ENCODE measurements at regions not wholly inside any gene's neighbourhood (a gene's known extent, or its start where the extent isn't known, plus 50 kb on each side); places are given as distances from the start of the nearest gene placed in this dataset.
"Not testable (repeated sequence)": the region's sequence is repeated elsewhere in the genome, so short reads cannot be mapped to it uniquely, and the experiment has no call there.

DNA sequence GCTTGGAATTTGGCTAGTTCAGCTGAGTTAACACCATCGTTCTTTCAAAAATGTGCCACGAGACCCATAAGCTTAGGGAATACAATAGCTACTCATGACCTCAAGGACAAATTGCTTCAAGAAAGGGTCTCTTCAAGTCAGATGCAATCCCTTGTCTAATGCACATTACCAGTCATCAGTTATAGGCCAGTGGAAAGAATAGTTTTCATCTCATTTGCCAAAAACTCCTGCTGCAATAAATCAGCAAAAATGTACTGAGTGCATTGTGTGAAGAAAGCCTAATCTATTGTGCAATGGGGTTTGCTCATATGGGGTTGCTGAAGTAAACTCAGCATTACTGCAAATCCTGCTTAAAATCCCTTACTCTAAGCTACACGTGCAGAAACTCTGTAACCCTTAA, 208.3 kb upstream of the NBEA start:
- DNase-seq: no peak

DNA sequence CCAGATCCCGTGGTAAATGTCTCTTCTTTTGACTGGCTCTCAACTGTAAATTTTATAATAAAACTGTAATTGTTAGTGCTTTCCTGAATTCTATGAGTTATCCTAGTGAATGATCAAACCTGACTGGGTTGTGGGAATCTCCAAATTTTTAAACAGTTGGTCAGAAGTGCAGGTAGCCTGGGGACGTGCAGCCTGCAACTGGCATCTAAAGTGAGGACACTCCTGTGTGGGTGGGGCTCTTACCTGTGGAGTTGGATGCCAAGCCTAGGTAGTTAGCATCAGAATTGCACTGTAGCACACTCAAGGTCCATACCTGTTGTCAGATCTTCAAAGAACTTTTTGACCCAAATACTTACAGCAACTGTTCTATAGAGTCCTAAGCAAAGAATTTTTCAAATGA, 207.1 kb upstream of the NBEA start:
- DNase-seq: no peak

GRCh38 chr13:34738254-34738992, 203.6 kb upstream of the NBEA start:
- DNase-seq: no peak

GRCh38 chr13:34747056-34747455, 195.0 kb upstream of the NBEA start:
- not testable (repeated sequence) for DNase-seq

GRCh38 chr13:34747507-34747906, 194.6 kb upstream of the NBEA start:
- no peak for DNase-seq

- no peak for DNase-seq
These were observed 194.0 kb upstream of the NBEA start for GRCh38 chr13:34748073-34748472.

GRCh38 chr13:34748596-34748995, 193.5 kb upstream of the NBEA start:
- DNase-seq: no peak

- DNase-seq: no peak
These were observed 193.0 kb upstream of the NBEA start for GRCh38 chr13:34749046-34749445.

DNA sequence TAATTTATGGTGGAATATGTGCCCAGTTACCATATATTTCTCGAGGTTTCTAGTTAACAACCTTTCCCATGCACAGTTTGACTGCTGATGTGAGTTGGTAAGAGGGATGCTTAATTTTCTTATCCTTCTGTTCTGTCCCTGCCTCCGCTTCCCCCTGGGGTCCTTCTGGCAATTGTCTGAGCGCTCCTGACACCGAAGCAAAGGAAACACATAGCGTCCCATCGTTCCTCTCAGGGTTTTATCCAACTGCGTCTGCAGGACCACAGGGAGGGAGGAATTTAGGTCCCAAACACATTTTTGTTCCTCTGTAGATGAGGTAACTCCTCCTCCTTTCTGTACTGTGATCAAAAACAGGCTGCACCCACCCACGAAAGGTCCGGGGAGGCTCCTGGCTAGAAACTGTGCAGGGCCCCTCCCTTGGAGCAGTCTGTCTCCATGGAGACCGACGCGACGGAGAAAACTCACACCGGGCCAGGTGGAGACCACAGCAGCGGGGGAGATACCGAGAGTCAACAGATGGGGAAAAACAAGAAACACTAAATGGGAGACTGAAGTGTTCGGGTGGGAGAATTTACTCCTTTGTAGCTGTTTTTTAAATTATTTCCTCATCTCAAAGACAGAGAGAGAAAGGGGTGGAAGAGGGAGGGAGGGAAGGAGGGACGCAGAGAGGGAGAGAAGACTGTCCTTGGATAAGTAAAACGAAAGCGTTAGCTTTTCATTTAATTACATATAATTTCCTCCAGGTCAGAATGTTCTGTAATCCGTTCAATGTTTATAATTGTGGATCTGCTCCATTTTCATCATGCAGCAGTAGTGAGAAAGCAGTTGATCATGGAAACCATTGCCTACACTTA, 191.8 kb upstream of the NBEA start:
- peak; percentile 28 for DNase-seq

DNA sequence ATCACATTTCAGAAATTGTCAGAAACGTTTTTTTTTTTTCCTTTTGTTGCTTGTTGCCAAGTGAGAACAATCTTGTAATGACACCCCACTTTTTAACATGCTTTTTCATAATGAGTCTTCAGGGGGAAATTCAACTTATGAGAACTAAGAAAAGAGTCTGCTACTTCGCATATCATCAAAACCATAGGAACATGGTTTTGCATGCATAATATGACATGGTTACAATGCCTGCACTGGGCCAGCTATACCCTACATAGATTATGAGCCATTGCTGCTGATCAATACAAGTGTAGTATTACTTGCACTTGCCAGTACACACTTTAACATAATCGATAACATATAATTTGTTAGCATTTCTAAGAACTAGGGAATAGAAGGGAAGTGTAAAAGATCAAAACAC, 191.0 kb upstream of the NBEA start:
- DNase-seq: no peak

- DNase-seq: no peak
These were observed 190.6 kb upstream of the NBEA start for GRCh38 chr13:34751492-34751891.

DNA sequence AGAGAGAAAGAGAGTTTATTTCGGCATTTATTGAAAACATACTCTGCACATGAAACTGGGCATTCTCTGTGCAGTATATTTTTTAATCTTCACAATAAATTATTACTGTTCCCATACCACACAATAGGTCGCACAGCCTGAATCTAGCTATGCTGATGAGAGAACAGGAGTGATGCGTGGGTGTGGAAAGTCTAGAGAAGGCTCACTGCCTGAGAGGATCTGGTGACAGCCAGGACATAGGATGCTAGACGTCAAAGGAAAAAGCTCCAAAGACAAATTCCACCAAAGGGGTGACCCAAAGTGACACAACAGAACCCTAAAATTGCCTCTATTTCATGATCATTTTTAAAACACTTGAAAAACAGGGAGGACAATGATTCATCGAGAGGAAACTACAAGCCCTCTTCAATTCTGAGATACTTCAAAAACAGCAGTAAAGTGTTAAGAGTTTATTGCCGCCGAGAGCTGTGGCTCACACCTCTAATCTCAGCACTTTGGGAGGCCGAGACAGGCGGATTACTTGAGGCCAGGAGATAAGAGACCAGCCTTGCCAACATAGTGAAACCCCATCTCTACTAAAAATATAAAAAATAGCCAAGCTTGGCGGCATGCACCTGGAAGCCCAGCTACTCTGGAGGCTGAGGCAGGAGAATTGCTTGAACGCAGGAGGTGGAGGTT, 189.6 kb upstream of the NBEA start:
- DNase-seq: no peak

GRCh38 chr13:34756136-34756535, 185.9 kb upstream of the NBEA start:
- DNase-seq: no peak

DNA sequence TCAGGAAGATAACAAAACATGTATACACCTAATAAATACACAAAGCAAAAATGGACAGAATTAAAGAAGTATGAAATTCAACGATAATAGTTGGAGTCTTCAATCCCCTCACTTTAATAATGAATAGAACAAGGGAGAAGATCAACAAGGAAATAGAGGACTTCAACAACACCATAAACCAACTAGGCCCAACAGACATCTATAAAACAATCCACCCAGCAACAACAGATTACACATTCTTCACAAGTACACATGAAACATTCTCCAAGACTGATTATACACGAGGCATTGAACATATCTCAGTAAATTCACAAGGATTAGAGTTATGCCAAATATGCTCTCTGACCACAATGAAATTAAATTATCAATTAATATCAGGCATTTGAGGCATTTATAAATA, 185.5 kb upstream of the NBEA start:
- DNase-seq: no peak

DNA sequence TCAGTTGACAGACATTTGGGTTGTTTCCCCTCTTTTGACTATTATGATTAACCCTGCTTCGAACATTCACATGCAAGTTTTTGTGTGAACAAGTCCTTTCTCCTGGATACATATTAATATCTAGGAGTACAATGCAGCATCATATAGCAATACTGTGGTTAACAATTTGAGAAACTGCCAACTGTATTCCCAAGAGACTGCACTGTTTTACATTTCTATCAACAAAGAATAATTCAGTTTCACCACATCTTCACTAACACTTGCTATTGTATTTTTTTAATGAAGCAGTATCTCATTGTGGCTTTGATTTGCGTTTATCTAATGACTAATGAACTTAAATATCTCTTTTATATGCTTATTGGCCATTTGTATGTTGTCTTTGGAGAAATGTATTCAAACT, 184.6 kb upstream of the NBEA start:
- no peak for DNase-seq

DNA sequence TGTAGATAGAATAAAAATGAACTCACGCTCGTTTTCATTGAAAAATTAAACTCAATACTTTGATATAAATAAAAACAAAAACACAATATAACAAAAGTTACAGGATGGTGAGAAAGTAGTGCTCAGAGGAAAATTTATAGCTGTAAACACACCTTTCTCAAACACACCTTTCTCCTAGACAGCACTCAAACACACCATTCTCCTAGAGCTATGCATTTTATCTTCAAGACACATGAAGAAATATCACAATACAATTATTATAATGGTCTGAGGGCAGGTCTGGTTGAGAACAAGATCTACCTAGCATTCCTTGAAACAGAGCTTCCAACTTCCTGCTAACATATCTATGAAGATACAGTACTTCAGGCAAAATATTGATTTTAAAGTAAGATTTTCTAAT, 183.4 kb upstream of the NBEA start:
- DNase-seq: no peak

DNA sequence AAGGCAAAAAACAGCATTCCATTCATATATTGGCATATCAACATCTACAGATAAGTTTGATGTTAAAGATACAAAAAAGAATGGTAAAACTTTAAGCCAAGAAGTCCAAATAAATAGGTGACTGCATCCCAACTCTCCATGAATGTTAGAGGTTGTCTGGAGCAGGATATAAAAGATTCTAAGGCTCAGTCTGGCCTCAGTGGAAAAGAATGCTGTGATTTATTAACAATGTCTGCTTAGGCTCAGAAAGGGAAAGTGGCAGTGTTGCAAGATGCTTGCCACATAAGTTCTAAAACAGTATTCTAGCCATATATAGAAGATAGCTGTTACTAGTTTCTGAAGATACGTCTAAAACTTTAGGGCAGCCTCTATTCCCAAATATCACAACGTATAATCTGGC, 179.8 kb upstream of the NBEA start:
- no peak for DNase-seq

- DNase-seq: no peak
These were observed 177.8 kb upstream of the NBEA start for GRCh38 chr13:34764246-34764645.

DNA sequence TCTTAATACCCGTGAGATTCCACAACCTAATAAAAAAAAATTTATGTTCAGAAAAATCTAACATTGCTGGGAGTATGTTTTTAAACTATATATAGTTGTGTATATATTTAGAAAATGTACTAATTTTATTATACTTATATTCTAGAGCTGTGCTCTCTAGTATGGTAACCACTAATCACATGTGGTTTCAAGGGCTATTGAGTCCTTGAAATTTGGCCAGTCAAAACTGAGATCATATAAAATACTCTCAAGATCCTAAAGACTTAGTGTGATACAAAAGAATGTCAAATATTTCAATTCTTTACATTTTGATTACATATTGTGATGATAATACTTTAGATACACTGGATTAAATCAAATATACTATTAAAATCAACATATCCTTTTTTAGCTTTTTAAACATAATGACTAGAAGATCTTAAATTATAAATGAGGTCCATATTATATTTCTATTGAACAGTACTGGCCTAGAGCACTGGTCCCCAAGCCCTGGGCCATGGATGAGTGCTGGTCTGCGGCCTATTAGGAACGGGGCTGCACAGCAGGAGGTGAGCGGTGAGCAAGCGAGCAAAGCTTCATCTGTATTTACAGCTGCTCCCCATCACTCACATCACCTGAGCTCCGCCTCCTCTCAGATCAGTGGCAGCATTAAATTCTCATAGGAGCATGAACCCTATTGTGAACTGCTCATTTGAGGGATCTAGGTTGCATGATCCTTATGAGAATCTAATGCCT, 176.5 kb upstream of the NBEA start:
- no peak for DNase-seq

DNA sequence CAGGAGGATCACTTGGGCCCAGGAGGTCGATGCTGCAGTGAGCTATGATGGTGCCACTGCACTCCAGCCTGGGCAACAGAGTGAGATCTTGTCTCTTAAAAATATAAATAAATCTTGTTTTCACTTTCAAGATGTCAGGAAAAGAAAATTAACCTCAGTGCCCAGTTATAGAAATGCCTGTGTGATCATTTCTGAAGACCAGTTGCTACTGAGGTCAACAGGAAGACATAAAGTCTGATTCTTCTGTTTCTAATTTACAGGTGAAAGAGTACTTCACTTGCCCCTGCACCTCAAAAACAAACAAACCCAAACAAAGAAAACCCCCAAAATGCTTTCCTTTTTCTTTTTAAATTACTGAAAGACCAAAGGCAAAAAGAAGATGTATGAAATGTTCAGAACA, 174.3 kb upstream of the NBEA start:
- no peak for DNase-seq

GRCh38 chr13:34772206-34772605, 169.9 kb upstream of the NBEA start:
- no peak for DNase-seq

DNA sequence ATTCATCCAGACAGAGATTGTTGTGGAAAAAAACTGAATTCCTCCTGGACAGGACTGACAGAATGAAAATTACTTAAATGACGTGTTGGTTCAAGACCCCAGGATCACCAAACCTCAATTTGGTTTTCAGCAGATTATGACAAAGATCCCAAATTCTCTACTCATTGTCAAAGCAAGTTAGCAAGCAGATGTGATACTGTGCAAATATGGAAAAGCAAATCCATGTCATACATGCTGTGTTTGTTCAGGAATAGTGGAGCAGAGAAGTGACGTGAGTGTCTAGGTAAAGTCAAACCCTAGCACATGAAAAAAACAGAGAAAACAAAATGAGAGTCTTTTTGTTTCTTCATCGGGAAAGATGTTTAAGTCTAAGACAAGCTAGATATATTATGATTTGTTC, 169.2 kb upstream of the NBEA start:
- no peak for DNase-seq

GRCh38 chr13:34776390-34776981, 165.6 kb upstream of the NBEA start:
- DNase-seq: no peak

All from NCI-H1105 (cell line).